Stimulated activated CD8-positive, alpha-beta memory T cell treated with anti-CD3 and anti-CD28 coated beads, Interleukin-7, amount 100 ng/mL, for 4 hours (primary cell): ENCODE measurements at regions not wholly inside any gene's neighbourhood (a gene's known extent, or its start where the extent isn't known, plus 50 kb on each side); places are given as distances from the start of the nearest gene placed in this dataset.
A peak's percentile ranks its signal among the peaks of the same experiment; 100 is the strongest.

ENCODE experiments used
- DNase-seq, 2 donors: peaks; one replicate each; pipeline ENCODE4 v3.0.0-alpha.2; 2020; ENCODE audit warnings: low read depth in 2 of 2

GRCh38 chr11:69918231-69918937 is 99.2 kb upstream of the FGF3 start:
- DNase-seq = no peak

GRCh38 chr11:69918938-69919650 is 99.9 kb upstream of the FGF3 start:
- DNase-seq = peak; percentile 26 to 36

GRCh38 chr11:69919659-69920344 is 100.6 kb upstream of the FGF3 start:
- no peak for DNase-seq

- DNase-seq = no peak
Observed at GRCh38 chr11:69920345-69921127, 101.3 kb upstream of the FGF3 start.

- DNase-seq = no peak
Observed at GRCh38 chr11:69921128-69922014, 102.2 kb upstream of the FGF3 start.

GRCh38 chr11:69922015-69922595 is 102.9 kb upstream of the FGF3 start:
- DNase-seq = no peak

- no peak for DNase-seq
Observed at GRCh38 chr11:69922596-69923111, 103.4 kb upstream of the FGF3 start.

GRCh38 chr11:69923196-69923595 is 104.0 kb upstream of the FGF3 start:
- DNase-seq = no peak

GRCh38 chr11:69923641-69924307 is 104.6 kb upstream of the FGF3 start:
- no peak for DNase-seq

- DNase-seq = no peak
Observed at GRCh38 chr11:69924308-69925161, 105.3 kb upstream of the FGF3 start.

GRCh38 chr11:69925366-69926196 is 106.4 kb upstream of the FGF3 start:
- no peak for DNase-seq

- DNase-seq = no peak
Observed at GRCh38 chr11:69926376-69927050, 107.3 kb upstream of the FGF3 start.

GRCh38 chr11:69928121-69928520 is 108.9 kb upstream of the FGF3 start:
- DNase-seq = no peak

- DNase-seq = no peak
Observed at GRCh38 chr11:69928975-69929374, 109.8 kb upstream of the FGF3 start.

GRCh38 chr11:69930081-69931059 is 111.2 kb upstream of the FGF3 start:
- DNase-seq = no peak
